Progenitor cell of endocrine pancreas (in vitro differentiated cells): ENCODE measurements at regions not wholly inside any gene's neighbourhood (a gene's known extent, or its start where the extent isn't known, plus 50 kb on each side); places are given as distances from the start of the nearest gene placed in this dataset.

Experiments used
- DNase-seq: peaks from one replicate; pipeline ENCODE4 v3.0.0; 2021; ENCODE audit warnings: low spot score; ENCODE audit not compliant: unreplicated experiment
- H3K27ac Mint-ChIP-seq: 2 replicates; pipeline ENCODE4 v1.8.0; 2021; ENCODE audit warnings: mild to moderate bottlenecking, moderate library complexity, mixed read lengths
- H3K27me3 Mint-ChIP-seq: 2 replicates; pipeline ENCODE4 v1.8.0; 2021; ENCODE audit warnings: mixed read lengths
- H3K36me3 Mint-ChIP-seq: 2 replicates; pipeline ENCODE4 v1.8.0; 2022; ENCODE audit warnings: mixed read lengths; ENCODE audit not compliant: insufficient read depth
- H3K4me1 Mint-ChIP-seq: 2 replicates; pipeline ENCODE4 v1.8.0; 2021; ENCODE audit warnings: low read depth, mixed read lengths
- H3K4me3 Mint-ChIP-seq: 2 replicates; pipeline ENCODE4 v1.8.0; 2021; ENCODE audit warnings: low read depth, mild to moderate bottlenecking, moderate library complexity, mixed read lengths
- H3K9me3 Mint-ChIP-seq: 2 replicates; pipeline ENCODE4 v1.8.0; 2021; ENCODE audit warnings: low read depth, mixed read lengths
- TF ChIP-seq, protein P1 (sequence below): fragments of 200-600 bp; sonication (generic); IDR thresholded peaks from one replicate; pipeline ENCODE4 v1.5.0; 2021; ENCODE audit warnings: antibody characterized with exemption, mild to moderate bottlenecking; ENCODE audit not compliant: unreplicated experiment

DNA sequence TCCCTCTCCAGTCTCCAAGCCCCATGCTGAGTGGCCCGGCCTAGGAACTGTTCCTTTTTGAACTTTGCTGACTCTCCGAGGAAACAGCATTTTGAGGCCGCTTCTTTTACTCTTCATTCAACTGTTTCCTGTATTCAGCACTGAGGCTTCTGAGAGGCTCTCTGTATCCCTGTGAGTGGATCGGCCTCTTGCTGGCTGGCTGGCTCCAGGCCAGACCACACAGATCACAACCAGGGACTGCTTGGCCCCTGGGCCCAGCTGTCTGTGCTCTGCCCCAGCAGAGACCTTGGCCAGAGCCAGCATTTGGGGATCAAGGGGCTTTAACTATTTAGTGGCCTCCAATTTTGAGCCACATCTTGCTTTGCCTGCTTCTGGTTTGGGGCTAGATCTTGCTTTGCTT is 75.6 kb upstream of the KL start:
- Mint-ChIP-seq H3K36me3 (no peaks in the 10 kb centered on the region), H3K9me3 (peaks cover 1% of the 10 kb centered on the region), H3K4me3 (no peak overlapping the region), H3K27me3 (peaks cover 2% of the 10 kb centered on the region), H3K4me1 (no peaks in the 10 kb centered on the region), H3K27ac (no peak overlapping the region)
- no peak for DNase-seq
- TF ChIP-seq, protein P1, sequence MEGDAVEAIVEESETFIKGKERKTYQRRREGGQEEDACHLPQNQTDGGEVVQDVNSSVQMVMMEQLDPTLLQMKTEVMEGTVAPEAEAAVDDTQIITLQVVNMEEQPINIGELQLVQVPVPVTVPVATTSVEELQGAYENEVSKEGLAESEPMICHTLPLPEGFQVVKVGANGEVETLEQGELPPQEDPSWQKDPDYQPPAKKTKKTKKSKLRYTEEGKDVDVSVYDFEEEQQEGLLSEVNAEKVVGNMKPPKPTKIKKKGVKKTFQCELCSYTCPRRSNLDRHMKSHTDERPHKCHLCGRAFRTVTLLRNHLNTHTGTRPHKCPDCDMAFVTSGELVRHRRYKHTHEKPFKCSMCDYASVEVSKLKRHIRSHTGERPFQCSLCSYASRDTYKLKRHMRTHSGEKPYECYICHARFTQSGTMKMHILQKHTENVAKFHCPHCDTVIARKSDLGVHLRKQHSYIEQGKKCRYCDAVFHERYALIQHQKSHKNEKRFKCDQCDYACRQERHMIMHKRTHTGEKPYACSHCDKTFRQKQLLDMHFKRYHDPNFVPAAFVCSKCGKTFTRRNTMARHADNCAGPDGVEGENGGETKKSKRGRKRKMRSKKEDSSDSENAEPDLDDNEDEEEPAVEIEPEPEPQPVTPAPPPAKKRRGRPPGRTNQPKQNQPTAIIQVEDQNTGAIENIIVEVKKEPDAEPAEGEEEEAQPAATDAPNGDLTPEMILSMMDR: no peak

- no peak for DNase-seq
- Mint-ChIP-seq H3K4me3 (no peak overlapping the region), H3K36me3 (no peaks in the 10 kb centered on the region), H3K27ac (no peak overlapping the region), H3K4me1 (no peaks in the 10 kb centered on the region), H3K27me3 (peaks cover 2% of the 10 kb centered on the region), H3K9me3 (peaks cover 3% of the 10 kb centered on the region)
- TF ChIP-seq, protein P1: no peak
Observed at GRCh38 chr13:32941368-32941767, 74.9 kb upstream of the KL start.

DNA sequence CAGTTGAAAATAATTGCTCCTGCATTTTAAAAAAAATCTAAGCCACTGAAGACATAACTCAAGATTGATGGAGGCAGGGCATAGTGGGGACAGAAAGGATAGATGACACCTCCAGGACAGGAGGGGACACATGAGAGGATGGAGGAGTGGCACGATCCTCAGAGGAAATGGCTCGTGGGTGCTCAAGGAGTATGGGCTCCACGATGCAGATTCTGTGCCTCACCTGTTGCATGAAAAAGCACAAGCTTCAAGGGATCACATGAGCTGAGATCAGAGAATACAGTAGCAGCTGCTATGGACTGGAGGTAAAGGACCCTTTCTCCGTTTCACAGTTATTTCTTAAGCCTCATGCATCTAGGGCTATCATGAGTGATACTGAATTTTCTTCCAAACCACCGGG is 69.7 kb upstream of the KL start:
- DNase-seq: no peak
- Mint-ChIP-seq H3K4me1 (no peaks in the 10 kb centered on the region), H3K36me3 (no peaks in the 10 kb centered on the region), H3K27me3 (peaks cover 2% of the 10 kb centered on the region), H3K27ac (no peak overlapping the region), H3K9me3 (peaks cover 3% of the 10 kb centered on the region), H3K4me3 (no peak overlapping the region)
- TF ChIP-seq, protein P1: no peak

- TF ChIP-seq, protein P1: no peak
Observed at GRCh38 chr13:32947411-32948276, 68.6 kb upstream of the KL start.

GRCh38 chr13:32949820-32950219 is 66.4 kb upstream of the KL start:
- TF ChIP-seq, protein P1: no peak
- Mint-ChIP-seq H3K9me3 (peaks cover 3% of the 10 kb centered on the region), H3K27ac (no peak overlapping the region), H3K4me1 (no peaks in the 10 kb centered on the region), H3K4me3 (no peak overlapping the region), H3K36me3 (no peaks in the 10 kb centered on the region), H3K27me3 (peaks cover 1% of the 10 kb centered on the region)
- DNase-seq: no peak

More at GRCh38 chr13:32947411-32948276, 68.6 kb upstream of the KL start:
- no peaks in the 10 kb centered on the region for H3K36me3 Mint-ChIP-seq
- no peak for DNase-seq
- H3K9me3 Mint-ChIP-seq: peaks cover 3% of the 10 kb centered on the region
- no peaks in the 10 kb centered on the region for H3K4me1 Mint-ChIP-seq
- H3K27me3 Mint-ChIP-seq: peaks cover 2% of the 10 kb centered on the region
- no peak overlapping the region for H3K27ac Mint-ChIP-seq
- no peak overlapping the region for H3K4me3 Mint-ChIP-seq
